KMS-11 (cell line): ENCODE measurements at regions not wholly inside any gene's neighbourhood (a gene's known extent, or its start where the extent isn't known, plus 50 kb on each side); places are given as distances from the start of the nearest gene placed in this dataset.

Experiments used
- H2AFZ ChIP-seq: fragments of 200-600 bp; sonication (generic); 2 replicates; pipeline ENCODE4 v1.6.1; 2016; ENCODE audit warnings: antibody characterized with exemption, mixed run types, low read depth
- H3K27ac ChIP-seq: fragments of 200-600 bp; sonication (generic); 2 replicates; pipeline ENCODE4 v1.6.1; 2016; ENCODE audit warnings: mild to moderate bottlenecking, mixed run types
- H3K27me3 ChIP-seq: fragments of 200-600 bp; sonication (generic); 2 replicates; pipeline ENCODE4 v1.6.1; 2017; ENCODE audit warnings: mild to moderate bottlenecking, low read depth, mixed run types, moderate library complexity; ENCODE audit not compliant: insufficient read depth
- H3K36me3 ChIP-seq: fragments of 200-600 bp; sonication (generic); 2 replicates; pipeline ENCODE4 v1.6.1; 2017; ENCODE audit warnings: mild to moderate bottlenecking, mixed run types; ENCODE audit not compliant: insufficient read depth
- H3K4me1 ChIP-seq: fragments of 200-600 bp; sonication (generic); 2 replicates; pipeline ENCODE4 v1.6.1; 2016; ENCODE audit warnings: mild to moderate bottlenecking, low read depth, mixed run types; ENCODE audit not compliant: poor library complexity, severe bottlenecking
- H3K4me2 ChIP-seq: fragments of 200-600 bp; sonication (generic); 2 replicates; pipeline ENCODE4 v1.7.0; 2016; ENCODE audit warnings: mild to moderate bottlenecking, mixed run types
- H3K4me3 ChIP-seq: fragments of 200-600 bp; sonication (generic); IDR thresholded peaks from 2 replicates; pipeline ENCODE4 v1.6.1; 2017; ENCODE audit warnings: low read depth, low read length, mixed read lengths; ENCODE audit not compliant: insufficient read depth
- H3K79me2 ChIP-seq: fragments of 200-600 bp; sonication (generic); 2 replicates; pipeline ENCODE4 v1.6.1; 2016; ENCODE audit warnings: low read depth, mixed run types; ENCODE audit not compliant: insufficient read depth
- H3K9ac ChIP-seq: fragments of 200-600 bp; sonication (generic); 2 replicates; pipeline ENCODE4 v1.6.1; 2016; ENCODE audit warnings: mild to moderate bottlenecking, mixed run types
- H4K20me1 ChIP-seq: fragments of 200-600 bp; sonication (generic); 2 replicates; pipeline ENCODE4 v1.6.1; 2016; ENCODE audit warnings: mild to moderate bottlenecking, mixed run types; ENCODE audit not compliant: insufficient read depth
- CTCF ChIP-seq: fragments of 200-600 bp; sonication (generic); conservative IDR thresholded peaks from 2 replicates; pipeline ENCODE4 v1.6.1; 2017; ENCODE audit warnings: low read depth, mild to moderate bottlenecking, antibody characterized with exemption, low read length, moderate library complexity, mixed read lengths

GRCh38 chr2:59903994-59904544 is 649.4 kb downstream of the BCL11A start:
- Histone ChIP-seq H4K20me1 (no peaks in the 10 kb centered on the region), H3K4me1 (no peaks in the 10 kb centered on the region), H3K36me3 (no peaks in the 10 kb centered on the region), H2AFZ (no peak overlapping the region), H3K4me2 (no peak overlapping the region), H3K27ac (no peak overlapping the region), H3K79me2 (no peaks in the 10 kb centered on the region), H3K4me3 (no peak overlapping the region), H3K9ac (no peak overlapping the region), H3K27me3 (0 out of 2 replicates have a peak, but pooled peaks cover 2% of the 10 kb centered on the region)
- TF ChIP-seq CTCF: no peak

DNA sequence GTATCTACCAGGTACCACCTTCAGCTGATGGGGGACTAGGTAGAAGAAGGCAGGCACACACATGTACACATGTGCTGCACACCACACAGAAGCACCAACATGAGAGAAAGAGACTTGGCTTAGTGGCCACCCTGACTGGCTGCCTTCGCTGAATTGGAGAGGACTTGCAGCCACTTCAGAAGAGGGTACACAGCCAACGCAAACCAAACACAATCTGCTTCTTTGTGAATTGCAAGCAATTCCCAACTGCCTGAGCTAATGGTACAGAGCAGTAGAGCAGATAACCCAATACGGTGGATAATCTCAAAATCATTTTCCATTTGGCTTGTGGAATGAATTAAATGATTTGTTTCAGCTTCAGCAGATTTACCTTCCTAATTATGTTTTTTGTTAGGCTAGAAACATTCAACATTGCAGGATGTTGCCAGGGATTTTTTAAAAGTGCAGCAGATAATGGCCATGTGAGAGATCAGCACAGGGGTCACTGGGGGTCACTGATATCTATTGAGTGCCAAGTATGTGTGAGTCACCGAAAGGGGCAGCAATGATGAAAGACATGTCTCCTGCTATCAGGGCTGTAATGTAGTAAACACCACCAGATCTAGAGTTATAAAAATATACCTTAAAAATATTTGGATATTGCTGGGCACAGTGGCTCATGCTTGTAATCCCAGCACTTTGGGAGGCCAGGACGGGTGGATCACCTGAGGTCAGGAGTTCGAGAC is 652.6 kb downstream of the BCL11A start:
- Histone ChIP-seq H2AFZ (no peak overlapping the region), H3K27me3 (0 out of 2 replicates have a peak, but pooled peaks cover 2% of the 10 kb centered on the region), H3K79me2 (no peaks in the 10 kb centered on the region), H3K4me1 (peaks cover 16% of the 10 kb centered on the region), H3K4me3 (no peak overlapping the region), H3K4me2 (no peak overlapping the region), H3K9ac (no peak overlapping the region), H3K36me3 (no peaks in the 10 kb centered on the region), H4K20me1 (no peaks in the 10 kb centered on the region), H3K27ac (no peak overlapping the region)
- no peak for TF ChIP-seq CTCF

DNA sequence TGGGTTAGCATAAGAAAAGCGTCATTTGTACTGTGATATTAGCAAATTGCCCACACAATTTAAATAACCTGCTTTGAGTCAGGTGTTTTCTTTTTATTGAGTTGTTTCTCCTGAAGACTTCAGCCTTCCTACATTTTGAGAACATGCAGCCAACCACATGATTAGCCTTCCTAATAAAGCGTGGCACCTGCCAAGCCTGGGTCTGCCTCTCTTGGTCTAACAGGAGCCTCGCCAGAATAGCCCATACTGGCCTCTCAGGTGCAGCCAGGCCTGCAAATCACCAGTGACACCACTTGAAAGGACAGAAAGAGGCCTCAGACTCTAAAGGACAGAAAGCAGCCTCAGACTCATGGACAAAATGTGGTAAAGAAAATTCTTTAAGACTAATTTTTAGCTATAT is 653.8 kb downstream of the BCL11A start:
- no peak overlapping the region for H3K27ac ChIP-seq
- H3K4me2 ChIP-seq: no peak overlapping the region
- no peak overlapping the region for H3K4me3 ChIP-seq
- no peaks in the 10 kb centered on the region for H3K36me3 ChIP-seq
- peaks cover 16% of the 10 kb centered on the region for H3K4me1 ChIP-seq
- no peak overlapping the region for H3K9ac ChIP-seq
- TF ChIP-seq CTCF: no peak
- H3K79me2 ChIP-seq: no peaks in the 10 kb centered on the region
- H4K20me1 ChIP-seq: no peaks in the 10 kb centered on the region
- H2AFZ ChIP-seq: no peak overlapping the region
- H3K27me3 ChIP-seq: 0 out of 2 replicates have a peak, but pooled peaks cover 2% of the 10 kb centered on the region

GRCh38 chr2:59896499-59897245 is 656.8 kb downstream of the BCL11A start:
- Histone ChIP-seq H3K4me3 (no peak overlapping the region), H3K79me2 (no peaks in the 10 kb centered on the region), H2AFZ (peak overlapping the region; percentile 9; the same call in 1 of the 2 replicates), H3K4me2 (peak overlapping the region; percentile 53), H3K36me3 (no peaks in the 10 kb centered on the region), H3K9ac (no peak overlapping the region), H3K27me3 (0 out of 2 replicates have a peak, but pooled peaks cover 2% of the 10 kb centered on the region), H3K4me1 (peaks cover 16% of the 10 kb centered on the region), H4K20me1 (no peaks in the 10 kb centered on the region), H3K27ac (peak overlapping the region; percentile 31; the same call in 1 of the 2 replicates)
- no peak for TF ChIP-seq CTCF
